ENCODE measurements at regions not wholly inside any gene's neighbourhood (a gene's known extent, or its start where the extent isn't known, plus 50 kb on each side); places are given as distances from the start of the nearest gene placed in this dataset.

DNA sequence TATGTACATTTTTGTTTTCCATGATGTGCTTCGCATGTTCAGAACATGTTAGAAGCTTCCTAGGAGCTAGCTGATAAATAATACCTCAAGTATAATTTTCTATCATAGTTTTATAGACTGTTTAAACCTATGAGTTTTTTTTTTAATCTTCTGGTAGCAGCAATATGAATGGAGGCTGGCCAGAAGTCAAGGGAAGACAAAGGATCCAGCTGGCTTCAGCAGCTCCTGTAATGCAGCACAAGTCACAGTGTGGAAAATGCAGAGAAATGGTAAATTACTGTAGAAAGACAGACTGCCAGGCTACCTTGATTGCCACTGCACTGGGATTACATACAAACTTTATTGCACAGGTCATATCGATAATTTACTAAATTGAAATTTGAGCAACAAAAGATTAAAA, 537.9 kb downstream of the IQCM start:
- POLR2A ChIA-PET = no interaction called here

DNA sequence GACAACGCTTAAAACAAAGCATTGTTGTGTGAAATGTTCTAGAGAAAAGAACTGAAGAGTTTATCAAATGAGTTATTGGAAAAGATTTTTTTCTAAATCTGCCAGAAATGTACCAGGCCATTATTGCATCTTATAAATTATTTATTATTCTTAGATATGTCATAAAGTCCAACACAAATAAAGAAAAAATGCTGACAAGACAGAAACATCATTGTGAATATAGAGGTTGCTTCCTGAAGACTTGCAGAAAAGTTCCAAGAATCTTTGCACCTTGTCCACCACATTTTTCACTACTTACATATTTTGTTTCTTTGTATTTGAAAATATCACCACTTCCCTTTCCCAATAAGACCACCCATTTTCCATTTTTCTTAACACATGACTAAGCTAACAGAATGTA, 545.8 kb downstream of the IQCM start:
- H3K27me3 ChIP-seq (ENCODE audit: insufficient read depth) = peaks cover 3% of the 10 kb centered on the region; the same call in 1 of the 2 replicates
- no peaks in the 10 kb centered on the region; the same call in 1 of the 2 replicates for H3K9me2 ChIP-seq
- H4K20me1 ChIP-seq (ENCODE audit: insufficient read depth) = no peaks in the 10 kb centered on the region
- no peak for DNase-seq
- CTCF ChIA-PET = no interaction called here
- H3K9me3 ChIP-seq = no peaks in the 10 kb centered on the region
- H3K36me3 ChIP-seq (replicated peaks in 1 of 2; ENCODE audit: control insufficient read depth in 1 of 2, insufficient read depth in 2 of 2, low read length in 1 of 2) = no peaks in the 10 kb centered on the region
- H3K9ac ChIP-seq = no peak overlapping the region
- peaks cover 0 to 13% of the 10 kb centered on the region in 2 experiments; a peak in 1 of 4 replicates for H3K4me1 ChIP-seq (ENCODE audit: control insufficient read depth in 1 of 2, insufficient read depth in 2 of 2, low read depth in 1 of 2, low read length in 1 of 2)
- no peak overlapping the region for H3K4me2 ChIP-seq
- no peak overlapping the region for H2AFZ ChIP-seq (ENCODE audit: low read depth)
- 2% methylated on average over 1 of the region's 1 CpG for WGBS (ENCODE audit: low lambda C conversion rate)
- H3K4me3 ChIP-seq (ENCODE audit: low read depth in 2 of 2, low read length in 1 of 2) = no peak overlapping the region
- no peaks in the 10 kb centered on the region for H3F3A ChIP-seq (replicated peaks; ENCODE audit: insufficient read depth)
- POLR2A ChIA-PET = no interaction called here
- no peak overlapping the region for H3K27ac ChIP-seq (ENCODE audit: low read depth in 2 of 2, low read length in 1 of 2)
- no peaks in the 10 kb centered on the region for H3K79me2 ChIP-seq (ENCODE audit: insufficient read depth)
- TF ChIP-seq RCOR1 (IDR thresholded peaks at IDR 0.05; ENCODE audit: low read length) (no peak), TAF1 (IDR thresholded peaks at IDR 0.05; ENCODE audit: borderline replicate concordance, low read depth, low read length) (no peak), MXI1 (IDR thresholded peaks at IDR 0.05; ENCODE audit: low read depth, low read length) (no peak), CHD2 (IDR thresholded peaks at IDR 0.05; ENCODE audit: low read length, partially characterized antibody) (no peak), EP300 (IDR thresholded peaks at IDR 0.05; ENCODE audit: borderline replicate concordance in 1 of 2, low read depth in 1 of 2, low read length in 1 of 2) (no peak), POLR2AphosphoS5 (IDR thresholded peaks at IDR 0.05; ENCODE audit: low read depth, low read length) (no peak), GABPA (IDR thresholded peaks at IDR 0.05; ENCODE audit: low read depth) (no peak), YY1 (IDR thresholded peaks at IDR 0.05; ENCODE audit: low read depth) (no peak), FOSL2 (IDR thresholded peaks at IDR 0.05; ENCODE audit: borderline replicate concordance, low read depth) (no peak), SMC3 (IDR thresholded peaks at IDR 0.05; ENCODE audit: low read depth, low read length) (no peak), SIN3A (IDR thresholded peaks at IDR 0.05; ENCODE audit: borderline replicate concordance, low read depth, low read length) (no peak), FOXM1 (IDR thresholded peaks at IDR 0.05; ENCODE audit: low read depth) (no peak), RFX5 (IDR thresholded peaks at IDR 0.05; ENCODE audit: low read length) (no peak), JUND (IDR thresholded peaks at IDR 0.05) (no peak), GATA2 (CRISPR knock-in tag; IDR thresholded peaks at IDR 0.05) (no peak)
- TF ChIP-seq, protein P1, sequence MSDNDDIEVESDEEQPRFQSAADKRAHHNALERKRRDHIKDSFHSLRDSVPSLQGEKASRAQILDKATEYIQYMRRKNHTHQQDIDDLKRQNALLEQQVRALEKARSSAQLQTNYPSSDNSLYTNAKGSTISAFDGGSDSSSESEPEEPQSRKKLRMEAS (IDR thresholded peaks at IDR 0.05; ENCODE audit: low read depth) = no peak
- TF ChIP-seq, protein P2, sequence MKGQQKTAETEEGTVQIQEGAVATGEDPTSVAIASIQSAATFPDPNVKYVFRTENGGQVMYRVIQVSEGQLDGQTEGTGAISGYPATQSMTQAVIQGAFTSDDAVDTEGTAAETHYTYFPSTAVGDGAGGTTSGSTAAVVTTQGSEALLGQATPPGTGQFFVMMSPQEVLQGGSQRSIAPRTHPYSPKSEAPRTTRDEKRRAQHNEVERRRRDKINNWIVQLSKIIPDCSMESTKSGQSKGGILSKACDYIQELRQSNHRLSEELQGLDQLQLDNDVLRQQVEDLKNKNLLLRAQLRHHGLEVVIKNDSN (IDR thresholded peaks at IDR 0.05; ENCODE audit: borderline replicate concordance, low read depth) = no peak
- TF ChIP-seq, protein P3, sequence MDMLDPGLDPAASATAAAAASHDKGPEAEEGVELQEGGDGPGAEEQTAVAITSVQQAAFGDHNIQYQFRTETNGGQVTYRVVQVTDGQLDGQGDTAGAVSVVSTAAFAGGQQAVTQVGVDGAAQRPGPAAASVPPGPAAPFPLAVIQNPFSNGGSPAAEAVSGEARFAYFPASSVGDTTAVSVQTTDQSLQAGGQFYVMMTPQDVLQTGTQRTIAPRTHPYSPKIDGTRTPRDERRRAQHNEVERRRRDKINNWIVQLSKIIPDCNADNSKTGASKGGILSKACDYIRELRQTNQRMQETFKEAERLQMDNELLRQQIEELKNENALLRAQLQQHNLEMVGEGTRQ (IDR thresholded peaks at IDR 0.05; ENCODE audit: borderline replicate concordance, low read depth, low read length) = no peak
- TF ChIP-seq, protein P4, sequence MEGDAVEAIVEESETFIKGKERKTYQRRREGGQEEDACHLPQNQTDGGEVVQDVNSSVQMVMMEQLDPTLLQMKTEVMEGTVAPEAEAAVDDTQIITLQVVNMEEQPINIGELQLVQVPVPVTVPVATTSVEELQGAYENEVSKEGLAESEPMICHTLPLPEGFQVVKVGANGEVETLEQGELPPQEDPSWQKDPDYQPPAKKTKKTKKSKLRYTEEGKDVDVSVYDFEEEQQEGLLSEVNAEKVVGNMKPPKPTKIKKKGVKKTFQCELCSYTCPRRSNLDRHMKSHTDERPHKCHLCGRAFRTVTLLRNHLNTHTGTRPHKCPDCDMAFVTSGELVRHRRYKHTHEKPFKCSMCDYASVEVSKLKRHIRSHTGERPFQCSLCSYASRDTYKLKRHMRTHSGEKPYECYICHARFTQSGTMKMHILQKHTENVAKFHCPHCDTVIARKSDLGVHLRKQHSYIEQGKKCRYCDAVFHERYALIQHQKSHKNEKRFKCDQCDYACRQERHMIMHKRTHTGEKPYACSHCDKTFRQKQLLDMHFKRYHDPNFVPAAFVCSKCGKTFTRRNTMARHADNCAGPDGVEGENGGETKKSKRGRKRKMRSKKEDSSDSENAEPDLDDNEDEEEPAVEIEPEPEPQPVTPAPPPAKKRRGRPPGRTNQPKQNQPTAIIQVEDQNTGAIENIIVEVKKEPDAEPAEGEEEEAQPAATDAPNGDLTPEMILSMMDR (IDR thresholded peaks at IDR 0.05) = no peak

More for the DNA sequence above, 537.9 kb downstream of the IQCM start:
- Histone ChIP-seq H3K9me3 (no peaks in the 10 kb centered on the region), H3K27ac (ENCODE audit: low read depth in 2 of 2, low read length in 1 of 2) (no peak overlapping the region), H3K27me3 (ENCODE audit: insufficient read depth) (peaks cover under 1% of the 10 kb centered on the region; the same call in 1 of the 2 replicates), H3K4me3 (ENCODE audit: low read depth in 2 of 2, low read length in 1 of 2) (no peak overlapping the region), H2AFZ (ENCODE audit: low read depth) (no peak overlapping the region), H3K9me2 (no peaks in the 10 kb centered on the region), H3K4me1 (ENCODE audit: control insufficient read depth in 1 of 2, insufficient read depth in 2 of 2, low read depth in 1 of 2, low read length in 1 of 2) (0 out of 4 replicates have a peak, but pooled peaks cover 0 to 4% of the 10 kb centered on the region in 2 experiments), H3F3A (replicated peaks; ENCODE audit: insufficient read depth) (no peaks in the 10 kb centered on the region), H3K79me2 (ENCODE audit: insufficient read depth) (no peaks in the 10 kb centered on the region), H3K4me2 (no peak overlapping the region), H3K9ac (no peak overlapping the region), H4K20me1 (ENCODE audit: insufficient read depth) (no peaks in the 10 kb centered on the region), H3K36me3 (replicated peaks in 1 of 2; ENCODE audit: control insufficient read depth in 1 of 2, insufficient read depth in 2 of 2, low read length in 1 of 2) (no peaks in the 10 kb centered on the region)
- DNase-seq = no peak
- CTCF ChIA-PET = no interaction called here
- TF ChIP-seq, protein P5, sequence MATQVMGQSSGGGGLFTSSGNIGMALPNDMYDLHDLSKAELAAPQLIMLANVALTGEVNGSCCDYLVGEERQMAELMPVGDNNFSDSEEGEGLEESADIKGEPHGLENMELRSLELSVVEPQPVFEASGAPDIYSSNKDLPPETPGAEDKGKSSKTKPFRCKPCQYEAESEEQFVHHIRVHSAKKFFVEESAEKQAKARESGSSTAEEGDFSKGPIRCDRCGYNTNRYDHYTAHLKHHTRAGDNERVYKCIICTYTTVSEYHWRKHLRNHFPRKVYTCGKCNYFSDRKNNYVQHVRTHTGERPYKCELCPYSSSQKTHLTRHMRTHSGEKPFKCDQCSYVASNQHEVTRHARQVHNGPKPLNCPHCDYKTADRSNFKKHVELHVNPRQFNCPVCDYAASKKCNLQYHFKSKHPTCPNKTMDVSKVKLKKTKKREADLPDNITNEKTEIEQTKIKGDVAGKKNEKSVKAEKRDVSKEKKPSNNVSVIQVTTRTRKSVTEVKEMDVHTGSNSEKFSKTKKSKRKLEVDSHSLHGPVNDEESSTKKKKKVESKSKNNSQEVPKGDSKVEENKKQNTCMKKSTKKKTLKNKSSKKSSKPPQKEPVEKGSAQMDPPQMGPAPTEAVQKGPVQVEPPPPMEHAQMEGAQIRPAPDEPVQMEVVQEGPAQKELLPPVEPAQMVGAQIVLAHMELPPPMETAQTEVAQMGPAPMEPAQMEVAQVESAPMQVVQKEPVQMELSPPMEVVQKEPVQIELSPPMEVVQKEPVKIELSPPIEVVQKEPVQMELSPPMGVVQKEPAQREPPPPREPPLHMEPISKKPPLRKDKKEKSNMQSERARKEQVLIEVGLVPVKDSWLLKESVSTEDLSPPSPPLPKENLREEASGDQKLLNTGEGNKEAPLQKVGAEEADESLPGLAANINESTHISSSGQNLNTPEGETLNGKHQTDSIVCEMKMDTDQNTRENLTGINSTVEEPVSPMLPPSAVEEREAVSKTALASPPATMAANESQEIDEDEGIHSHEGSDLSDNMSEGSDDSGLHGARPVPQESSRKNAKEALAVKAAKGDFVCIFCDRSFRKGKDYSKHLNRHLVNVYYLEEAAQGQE (IDR thresholded peaks at IDR 0.05; ENCODE audit: low read depth, low read length) = no peak
- no peak for TF ChIP-seq MXI1 (IDR thresholded peaks at IDR 0.05; ENCODE audit: low read depth, low read length)
- TF ChIP-seq CHD2 (IDR thresholded peaks at IDR 0.05; ENCODE audit: low read length, partially characterized antibody) = no peak
- 4% methylated on average over 2 of the region's 2 CpGs for WGBS (ENCODE audit: low lambda C conversion rate)

All from SK-N-SH (cell line).